ENCODE measurements at regions not wholly inside any gene's neighbourhood (a gene's known extent, or its start where the extent isn't known, plus 50 kb on each side); places are given as distances from the start of the nearest gene placed in this dataset.

GRCh38 chr15:38872732-38873131 lies 308.1 kb upstream of the RASGRP1 start:
- H3K36me3 ChIP-seq (ENCODE audit: insufficient read depth, low read length), result no peaks in the 10 kb centered on the region
- H3K9me3 ChIP-seq (ENCODE audit: low read length), result peaks cover 4% of the 10 kb centered on the region
- H3K27ac ChIP-seq (ENCODE audit: low read depth, low read length), result no peak overlapping the region
- no peaks in the 10 kb centered on the region for H3K27me3 ChIP-seq (ENCODE audit: control insufficient read depth in 1 of 2, insufficient read depth in 2 of 2, low read length in 2 of 2)
- H3K9ac ChIP-seq (ENCODE audit: low read length), result no peak overlapping the region
- H3K4me1 ChIP-seq (ENCODE audit: insufficient read depth, low read length), result peaks cover 1% of the 10 kb centered on the region
- H3K4me3 ChIP-seq (ENCODE audit: low read depth in 1 of 2, low read length in 2 of 2), result no peak overlapping the region

DNA sequence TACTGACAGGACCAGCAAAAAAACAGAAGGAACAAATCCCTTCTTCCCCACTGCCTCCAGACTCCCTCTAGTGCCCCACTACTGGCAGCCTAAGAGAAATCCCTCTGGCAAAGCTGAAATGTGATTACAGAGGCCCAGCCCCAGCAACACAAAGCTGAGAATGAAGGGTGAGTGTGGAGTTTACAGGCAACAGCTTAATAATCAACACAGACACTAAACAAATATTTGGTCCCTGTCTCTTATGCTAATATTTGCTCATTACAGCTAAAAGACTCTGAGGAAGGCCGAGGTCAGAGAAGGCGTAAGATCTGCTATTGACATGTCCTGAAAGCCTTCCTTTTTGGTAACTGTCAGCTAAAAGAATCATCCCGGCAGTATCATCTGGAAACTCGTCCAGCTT lies 308.5 kb upstream of the RASGRP1 start:
- Histone ChIP-seq H3K27me3 (ENCODE audit: control insufficient read depth in 1 of 2, insufficient read depth in 2 of 2, low read length in 2 of 2) (no peaks in the 10 kb centered on the region), H3K27ac (ENCODE audit: low read depth, low read length) (no peak overlapping the region), H3K4me1 (ENCODE audit: insufficient read depth, low read length) (peaks cover 6% of the 10 kb centered on the region), H3K9ac (ENCODE audit: low read length) (no peak overlapping the region), H3K9me3 (ENCODE audit: low read length) (peaks cover 4% of the 10 kb centered on the region), H3K36me3 (ENCODE audit: insufficient read depth, low read length) (no peaks in the 10 kb centered on the region), H3K4me3 (ENCODE audit: low read depth in 1 of 2, low read length in 2 of 2) (no peak overlapping the region)

GRCh38 chr15:38874464-38874863 lies 309.9 kb upstream of the RASGRP1 start:
- H3K27ac ChIP-seq (ENCODE audit: low read depth, low read length), result no peak overlapping the region
- peaks cover 13% of the 10 kb centered on the region for H3K4me1 ChIP-seq (ENCODE audit: insufficient read depth, low read length)
- no peaks in the 10 kb centered on the region for H3K27me3 ChIP-seq (ENCODE audit: control insufficient read depth in 1 of 2, insufficient read depth in 2 of 2, low read length in 2 of 2)
- peaks cover 4% of the 10 kb centered on the region for H3K9me3 ChIP-seq (ENCODE audit: low read length)
- no peak overlapping the region for H3K9ac ChIP-seq (ENCODE audit: low read length)
- no peaks in the 10 kb centered on the region for H3K36me3 ChIP-seq (ENCODE audit: insufficient read depth, low read length)
- H3K4me3 ChIP-seq (ENCODE audit: low read depth in 1 of 2, low read length in 2 of 2), result no peak overlapping the region

GRCh38 chr15:38876211-38876610 lies 311.6 kb upstream of the RASGRP1 start:
- no peak overlapping the region for H3K27ac ChIP-seq (ENCODE audit: low read depth, low read length)
- peaks cover 13% of the 10 kb centered on the region for H3K4me1 ChIP-seq (ENCODE audit: insufficient read depth, low read length)
- no peak overlapping the region for H3K4me3 ChIP-seq (ENCODE audit: low read depth in 1 of 2, low read length in 2 of 2)
- no peak overlapping the region for H3K9ac ChIP-seq (ENCODE audit: low read length)
- peaks cover 4% of the 10 kb centered on the region for H3K9me3 ChIP-seq (ENCODE audit: low read length)
- H3K27me3 ChIP-seq (ENCODE audit: control insufficient read depth in 1 of 2, insufficient read depth in 2 of 2, low read length in 2 of 2), result no peaks in the 10 kb centered on the region
- H3K36me3 ChIP-seq (ENCODE audit: insufficient read depth, low read length), result no peaks in the 10 kb centered on the region

DNA sequence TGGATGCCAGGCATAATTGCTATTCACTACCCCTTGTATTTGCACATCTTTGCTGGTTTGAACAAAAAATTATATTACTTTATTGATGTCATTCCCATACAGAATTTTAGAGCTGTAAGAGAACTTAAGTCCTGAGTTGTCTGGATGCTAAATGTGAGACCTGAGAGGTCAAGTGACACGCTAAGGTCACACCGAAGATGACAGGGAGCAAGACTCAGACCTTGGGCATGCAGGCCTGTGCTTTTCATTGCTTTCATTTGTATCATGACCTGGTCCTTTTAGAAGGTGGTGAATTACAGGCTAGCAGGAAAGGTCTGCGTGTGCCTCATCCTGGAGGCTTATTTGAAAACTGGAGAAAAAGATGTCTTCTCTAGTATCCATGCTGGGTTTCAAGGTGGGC lies 312.0 kb upstream of the RASGRP1 start:
- no peaks in the 10 kb centered on the region for H3K36me3 ChIP-seq (ENCODE audit: insufficient read depth, low read length)
- no peak overlapping the region for H3K27ac ChIP-seq (ENCODE audit: low read depth, low read length)
- peaks cover 4% of the 10 kb centered on the region for H3K9me3 ChIP-seq (ENCODE audit: low read length)
- H3K9ac ChIP-seq (ENCODE audit: low read length), result no peak overlapping the region
- peaks cover 13% of the 10 kb centered on the region for H3K4me1 ChIP-seq (ENCODE audit: insufficient read depth, low read length)
- H3K4me3 ChIP-seq (ENCODE audit: low read depth in 1 of 2, low read length in 2 of 2), result no peak overlapping the region
- H3K27me3 ChIP-seq (ENCODE audit: control insufficient read depth in 1 of 2, insufficient read depth in 2 of 2, low read length in 2 of 2), result no peaks in the 10 kb centered on the region

GRCh38 chr15:38877471-38877870 lies 312.9 kb upstream of the RASGRP1 start:
- H3K36me3 ChIP-seq (ENCODE audit: insufficient read depth, low read length), result no peaks in the 10 kb centered on the region
- no peak overlapping the region for H3K27ac ChIP-seq (ENCODE audit: low read depth, low read length)
- peaks cover 18% of the 10 kb centered on the region for H3K4me1 ChIP-seq (ENCODE audit: insufficient read depth, low read length)
- H3K9ac ChIP-seq (ENCODE audit: low read length), result no peak overlapping the region
- H3K9me3 ChIP-seq (ENCODE audit: low read length), result no peaks in the 10 kb centered on the region
- no peak overlapping the region for H3K4me3 ChIP-seq (ENCODE audit: low read depth in 1 of 2, low read length in 2 of 2)
- H3K27me3 ChIP-seq (ENCODE audit: control insufficient read depth in 1 of 2, insufficient read depth in 2 of 2, low read length in 2 of 2), result no peaks in the 10 kb centered on the region

GRCh38 chr15:38878026-38878425 lies 313.4 kb upstream of the RASGRP1 start:
- Histone ChIP-seq H3K36me3 (ENCODE audit: insufficient read depth, low read length) (no peaks in the 10 kb centered on the region), H3K27me3 (ENCODE audit: control insufficient read depth in 1 of 2, insufficient read depth in 2 of 2, low read length in 2 of 2) (no peaks in the 10 kb centered on the region), H3K9ac (ENCODE audit: low read length) (no peak overlapping the region), H3K4me3 (ENCODE audit: low read depth in 1 of 2, low read length in 2 of 2) (no peak overlapping the region), H3K9me3 (ENCODE audit: low read length) (no peaks in the 10 kb centered on the region), H3K4me1 (ENCODE audit: insufficient read depth, low read length) (peaks cover 18% of the 10 kb centered on the region), H3K27ac (ENCODE audit: low read depth, low read length) (no peak overlapping the region)

- Histone ChIP-seq H3K9me3 (ENCODE audit: low read length) (no peaks in the 10 kb centered on the region), H3K27me3 (ENCODE audit: control insufficient read depth in 1 of 2, insufficient read depth in 2 of 2, low read length in 2 of 2) (no peaks in the 10 kb centered on the region), H3K27ac (ENCODE audit: low read depth, low read length) (no peak overlapping the region), H3K4me1 (ENCODE audit: insufficient read depth, low read length) (peaks cover 18% of the 10 kb centered on the region), H3K4me3 (ENCODE audit: low read depth in 1 of 2, low read length in 2 of 2) (no peak overlapping the region), H3K36me3 (ENCODE audit: insufficient read depth, low read length) (no peaks in the 10 kb centered on the region), H3K9ac (ENCODE audit: low read length) (no peak overlapping the region)
Observed at GRCh38 chr15:38878926-38879325, 314.3 kb upstream of the RASGRP1 start.

DNA sequence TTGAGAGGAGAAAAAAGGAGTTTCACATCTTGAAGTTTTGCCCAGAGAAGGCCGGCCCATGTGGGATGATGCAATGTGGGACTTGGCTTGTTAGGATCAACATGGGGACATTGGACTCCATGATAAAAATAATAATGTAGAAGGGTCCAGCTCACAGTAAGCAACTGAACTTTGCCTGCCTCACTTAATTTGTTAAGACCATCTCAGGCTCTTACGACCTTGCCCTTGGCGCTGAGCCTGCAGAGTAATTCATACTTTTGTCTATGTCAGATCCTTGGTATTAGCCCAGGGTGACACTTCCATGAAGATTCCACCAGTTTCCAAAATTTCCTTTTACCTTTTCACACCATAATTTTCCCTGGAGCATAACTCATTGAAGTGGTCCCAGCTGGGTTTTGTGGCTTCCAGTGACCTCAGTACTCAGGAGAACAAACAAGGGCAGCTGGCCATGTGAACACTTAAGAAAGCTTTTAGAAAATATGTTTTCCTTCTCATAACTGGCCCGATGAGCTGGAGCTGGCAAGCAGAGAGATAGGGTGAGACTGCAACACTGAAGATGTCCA lies 315.4 kb upstream of the RASGRP1 start:
- peaks cover 20% of the 10 kb centered on the region for H3K4me1 ChIP-seq (ENCODE audit: insufficient read depth, low read length)
- H3K4me3 ChIP-seq (ENCODE audit: low read depth in 1 of 2, low read length in 2 of 2), result no peak overlapping the region

DNA sequence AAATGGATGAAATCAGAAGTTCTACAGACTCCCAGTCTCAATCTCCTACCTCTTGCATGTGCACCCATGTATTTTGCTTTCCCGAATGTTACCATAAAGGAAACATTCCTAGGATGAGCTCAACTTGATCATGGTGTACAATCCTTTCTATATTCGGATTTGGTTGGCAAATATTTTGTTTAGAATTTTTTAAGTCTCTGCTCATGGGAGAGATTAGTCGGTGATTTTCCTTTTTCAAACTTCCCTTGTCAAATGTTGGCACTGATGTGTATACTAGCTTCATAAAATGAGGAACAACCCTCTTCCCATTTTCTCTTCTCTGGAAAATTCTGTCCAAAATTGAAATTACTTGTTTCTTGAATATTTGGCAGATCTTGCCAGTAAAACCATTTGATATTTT lies 317.6 kb upstream of the RASGRP1 start:
- Histone ChIP-seq H3K4me3 (ENCODE audit: low read depth in 1 of 2, low read length in 2 of 2) (no peak overlapping the region), H3K27ac (ENCODE audit: low read depth, low read length) (no peak overlapping the region), H3K4me1 (ENCODE audit: insufficient read depth, low read length) (peaks cover 31% of the 10 kb centered on the region), H3K27me3 (ENCODE audit: control insufficient read depth in 1 of 2, insufficient read depth in 2 of 2, low read length in 2 of 2) (no peaks in the 10 kb centered on the region), H3K9me3 (ENCODE audit: low read length) (no peaks in the 10 kb centered on the region), H3K36me3 (ENCODE audit: insufficient read depth, low read length) (no peaks in the 10 kb centered on the region), H3K9ac (ENCODE audit: low read length) (no peak overlapping the region)

More for the DNA sequence above, 315.4 kb upstream of the RASGRP1 start:
- no peaks in the 10 kb centered on the region for H3K36me3 ChIP-seq (ENCODE audit: insufficient read depth, low read length)
- H3K9me3 ChIP-seq (ENCODE audit: low read length), result no peaks in the 10 kb centered on the region
- no peaks in the 10 kb centered on the region for H3K27me3 ChIP-seq (ENCODE audit: control insufficient read depth in 1 of 2, insufficient read depth in 2 of 2, low read length in 2 of 2)
- H3K9ac ChIP-seq (ENCODE audit: low read length), result no peak overlapping the region
- H3K27ac ChIP-seq (ENCODE audit: low read depth, low read length), result no peak overlapping the region

DNA sequence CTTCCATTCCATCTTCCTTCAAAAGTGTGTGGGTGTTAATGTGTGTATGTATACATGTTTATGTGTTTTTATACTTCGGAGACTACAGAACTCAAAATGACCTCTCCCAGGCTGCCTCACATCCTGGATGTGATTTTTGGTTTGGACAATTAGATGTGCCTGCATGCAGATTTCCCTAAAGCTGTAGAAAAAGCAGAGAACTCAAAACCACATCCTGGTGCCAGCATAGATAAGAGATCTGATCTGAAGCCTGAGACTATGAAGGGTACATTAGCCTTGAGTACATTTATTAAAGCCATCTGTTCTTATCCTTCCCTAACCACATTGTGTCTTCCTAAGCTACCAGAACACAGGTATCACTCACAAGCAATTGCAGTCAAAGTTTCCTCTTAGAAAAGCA lies 319.4 kb upstream of the RASGRP1 start:
- Histone ChIP-seq H3K9ac (ENCODE audit: low read length) (no peak overlapping the region), H3K4me1 (ENCODE audit: insufficient read depth, low read length) (peaks cover 25% of the 10 kb centered on the region), H3K27me3 (ENCODE audit: control insufficient read depth in 1 of 2, insufficient read depth in 2 of 2, low read length in 2 of 2) (no peaks in the 10 kb centered on the region), H3K4me3 (ENCODE audit: low read depth in 1 of 2, low read length in 2 of 2) (no peak overlapping the region), H3K9me3 (ENCODE audit: low read length) (no peaks in the 10 kb centered on the region), H3K27ac (ENCODE audit: low read depth, low read length) (no peak overlapping the region), H3K36me3 (ENCODE audit: insufficient read depth, low read length) (no peaks in the 10 kb centered on the region)

GRCh38 chr15:38885001-38885400 lies 320.4 kb upstream of the RASGRP1 start:
- Histone ChIP-seq H3K9me3 (ENCODE audit: low read length) (no peaks in the 10 kb centered on the region), H3K4me1 (ENCODE audit: insufficient read depth, low read length) (peaks cover 24% of the 10 kb centered on the region)

More at GRCh38 chr15:38885001-38885400, 320.4 kb upstream of the RASGRP1 start:
- Histone ChIP-seq H3K4me3 (ENCODE audit: low read depth in 1 of 2, low read length in 2 of 2) (no peak overlapping the region), H3K36me3 (ENCODE audit: insufficient read depth, low read length) (no peaks in the 10 kb centered on the region), H3K27me3 (ENCODE audit: control insufficient read depth in 1 of 2, insufficient read depth in 2 of 2, low read length in 2 of 2) (no peaks in the 10 kb centered on the region), H3K9ac (ENCODE audit: low read length) (no peak overlapping the region), H3K27ac (ENCODE audit: low read depth, low read length) (no peak overlapping the region)
